ENCODE measurements at regions not wholly inside any gene's neighbourhood (a gene's known extent, or its start where the extent isn't known, plus 50 kb on each side); places are given as distances from the start of the nearest gene placed in this dataset.
"Not testable (repeated sequence)": the region's sequence is repeated elsewhere in the genome, so short reads cannot be mapped to it uniquely, and the experiment has no call there.

- intact Hi-C loops (cut with DNase I) = no loop called here
Measured at GRCh38 chr1:65538664-65539063, 118.2 kb downstream of the LEPR start.

DNA sequence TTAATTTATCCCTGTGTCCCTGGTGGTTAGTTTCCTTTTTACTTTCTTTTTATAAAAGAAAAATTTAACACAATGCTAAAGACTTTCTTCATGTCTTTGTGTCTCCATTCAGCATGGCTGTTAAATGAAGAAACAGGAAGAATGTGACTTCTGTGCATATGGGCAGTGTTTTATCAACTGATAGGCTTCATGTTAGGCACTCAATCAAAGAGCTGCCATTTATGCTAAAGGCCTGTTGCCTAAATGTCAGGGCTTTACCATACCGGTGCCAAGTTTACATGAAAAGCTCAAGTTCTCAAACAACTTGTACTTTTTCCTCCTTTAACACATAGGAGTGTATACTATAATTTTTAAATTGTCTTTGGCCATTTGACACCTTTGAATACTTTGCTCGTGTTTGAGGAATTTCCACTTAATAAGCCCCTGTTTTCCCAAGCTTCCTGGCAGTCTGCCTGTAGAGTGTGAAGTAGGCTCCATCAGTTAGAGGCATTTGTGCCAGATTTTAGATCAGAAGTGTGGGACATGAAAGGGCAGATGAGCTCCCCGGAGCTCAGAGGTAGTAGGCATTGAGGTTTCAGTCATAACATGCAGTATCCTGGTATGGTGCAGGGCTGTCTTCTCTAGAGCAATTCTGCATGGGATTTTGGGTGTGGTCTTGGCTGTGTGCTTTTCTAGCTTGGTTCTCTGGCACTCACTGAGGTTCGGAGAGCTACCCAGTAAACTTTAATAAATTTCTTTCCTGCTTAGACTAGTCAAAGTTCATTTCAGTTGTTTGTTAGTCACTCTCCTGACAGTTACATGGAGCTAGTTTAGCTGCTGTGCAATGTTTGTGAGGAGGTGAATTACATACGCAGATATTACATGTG is 119.0 kb downstream of the LEPR start:
- 62 to 66% methylated on average over 5 of the region's 5 CpGs for WGBS, 2 donors

More at GRCh38 chr1:65538664-65539063, 118.2 kb downstream of the LEPR start:
- WGBS, 2 donors = 61 to 63% methylated on average over 1 of the region's 1 CpG
- Histone ChIP-seq H3K9me3 (ENCODE audit: control insufficient read depth, low read length) (peaks cover 1% of the 10 kb centered on the region), H3K36me3 (ENCODE audit: control insufficient read depth in 1 of 2, insufficient read depth in 2 of 2, low read length in 1 of 2) (no peaks in the 10 kb centered on the region), H3K4me1 (ENCODE audit: control insufficient read depth in 1 of 2, insufficient read depth in 2 of 2, low read length in 2 of 2) (no peaks in the 10 kb centered on the region), H3K4me3 (ENCODE audit: low read length in 2 of 2) (no peak overlapping the region), H3K27me3 (ENCODE audit: control insufficient read depth in 1 of 2, insufficient read depth in 2 of 2, low read length in 1 of 2) (no peaks in the 10 kb centered on the region), H3K27ac (ENCODE audit: low read depth in 1 of 2, low read length in 2 of 2) (no peak overlapping the region)
- DNase-seq (no peak), ATAC-seq (ENCODE audit: low FRiP score) (no peak)

GRCh38 chr1:65541161-65541560 is 120.7 kb downstream of the LEPR start:
- H3K27me3 ChIP-seq (ENCODE audit: control insufficient read depth in 1 of 2, insufficient read depth in 2 of 2, low read length in 1 of 2) = no peaks in the 10 kb centered on the region
- no peak for ATAC-seq (ENCODE audit: low FRiP score)
- H3K9me3 ChIP-seq (ENCODE audit: control insufficient read depth, low read length) = peaks cover under 1% of the 10 kb centered on the region
- no peak overlapping the region for H3K4me3 ChIP-seq (ENCODE audit: low read length in 2 of 2)
- 85% methylated on average over 2 of the region's 2 CpGs for WGBS, 2 donors
- no peaks in the 10 kb centered on the region for H3K4me1 ChIP-seq (ENCODE audit: control insufficient read depth in 1 of 2, insufficient read depth in 2 of 2, low read length in 2 of 2)
- no peak overlapping the region for H3K27ac ChIP-seq (ENCODE audit: low read depth in 1 of 2, low read length in 2 of 2)
- intact Hi-C loops (cut with DNase I) = no loop called here
- H3K36me3 ChIP-seq (ENCODE audit: control insufficient read depth in 1 of 2, insufficient read depth in 2 of 2, low read length in 1 of 2) = no peaks in the 10 kb centered on the region
- DNase-seq = no peak

More for the DNA sequence above, 119.0 kb downstream of the LEPR start:
- no peaks in the 10 kb centered on the region for H3K27me3 ChIP-seq (ENCODE audit: control insufficient read depth in 1 of 2, insufficient read depth in 2 of 2, low read length in 1 of 2)
- intact Hi-C loops (cut with DNase I) = no loop called here
- H3K4me1 ChIP-seq (ENCODE audit: control insufficient read depth in 1 of 2, insufficient read depth in 2 of 2, low read length in 2 of 2) = no peaks in the 10 kb centered on the region
- DNase-seq (no peak), ATAC-seq (ENCODE audit: low FRiP score) (peak; percentile 19)
- H3K9me3 ChIP-seq (ENCODE audit: control insufficient read depth, low read length) = peaks cover 1% of the 10 kb centered on the region
- no peaks in the 10 kb centered on the region for H3K36me3 ChIP-seq (ENCODE audit: control insufficient read depth in 1 of 2, insufficient read depth in 2 of 2, low read length in 1 of 2)
- no peak overlapping the region for H3K27ac ChIP-seq (ENCODE audit: low read depth in 1 of 2, low read length in 2 of 2)
- no peak overlapping the region for H3K4me3 ChIP-seq (ENCODE audit: low read length in 2 of 2)

- no peak overlapping the region for H3K27ac ChIP-seq (ENCODE audit: low read depth in 1 of 2, low read length in 2 of 2)
- DNase-seq (no peak), ATAC-seq (ENCODE audit: low FRiP score) (no peak)
- no peaks in the 10 kb centered on the region for H3K9me3 ChIP-seq (ENCODE audit: control insufficient read depth, low read length)
- intact Hi-C loops (cut with DNase I) = no loop called here
- no peak overlapping the region for H3K4me3 ChIP-seq (ENCODE audit: low read length in 2 of 2)
- no peaks in the 10 kb centered on the region for H3K36me3 ChIP-seq (ENCODE audit: control insufficient read depth in 1 of 2, insufficient read depth in 2 of 2, low read length in 1 of 2)
- no peaks in the 10 kb centered on the region for H3K27me3 ChIP-seq (ENCODE audit: control insufficient read depth in 1 of 2, insufficient read depth in 2 of 2, low read length in 1 of 2)
- no peaks in the 10 kb centered on the region for H3K4me1 ChIP-seq (ENCODE audit: control insufficient read depth in 1 of 2, insufficient read depth in 2 of 2, low read length in 2 of 2)
Measured at GRCh38 chr1:65541865-65542264, 121.4 kb downstream of the LEPR start.

- ATAC-seq (ENCODE audit: low FRiP score); H3K27ac ChIP-seq (ENCODE audit: low read depth in 1 of 2, low read length in 2 of 2); H3K36me3 ChIP-seq (ENCODE audit: control insufficient read depth in 1 of 2, insufficient read depth in 2 of 2, low read length in 1 of 2); H3K4me1 ChIP-seq (ENCODE audit: control insufficient read depth in 1 of 2, insufficient read depth in 2 of 2, low read length in 2 of 2); H3K27me3 ChIP-seq (ENCODE audit: control insufficient read depth in 1 of 2, insufficient read depth in 2 of 2, low read length in 1 of 2); H3K4me3 ChIP-seq (ENCODE audit: low read length in 2 of 2); H3K9me3 ChIP-seq (ENCODE audit: control insufficient read depth, low read length); DNase-seq; intact Hi-C loops (cut with DNase I): not testable (repeated sequence)
- WGBS, 2 donors = 90 to 100% methylated on average over 1 of the region's 1 CpG
Measured at GRCh38 chr1:65542592-65542991, 122.1 kb downstream of the LEPR start.

DNA sequence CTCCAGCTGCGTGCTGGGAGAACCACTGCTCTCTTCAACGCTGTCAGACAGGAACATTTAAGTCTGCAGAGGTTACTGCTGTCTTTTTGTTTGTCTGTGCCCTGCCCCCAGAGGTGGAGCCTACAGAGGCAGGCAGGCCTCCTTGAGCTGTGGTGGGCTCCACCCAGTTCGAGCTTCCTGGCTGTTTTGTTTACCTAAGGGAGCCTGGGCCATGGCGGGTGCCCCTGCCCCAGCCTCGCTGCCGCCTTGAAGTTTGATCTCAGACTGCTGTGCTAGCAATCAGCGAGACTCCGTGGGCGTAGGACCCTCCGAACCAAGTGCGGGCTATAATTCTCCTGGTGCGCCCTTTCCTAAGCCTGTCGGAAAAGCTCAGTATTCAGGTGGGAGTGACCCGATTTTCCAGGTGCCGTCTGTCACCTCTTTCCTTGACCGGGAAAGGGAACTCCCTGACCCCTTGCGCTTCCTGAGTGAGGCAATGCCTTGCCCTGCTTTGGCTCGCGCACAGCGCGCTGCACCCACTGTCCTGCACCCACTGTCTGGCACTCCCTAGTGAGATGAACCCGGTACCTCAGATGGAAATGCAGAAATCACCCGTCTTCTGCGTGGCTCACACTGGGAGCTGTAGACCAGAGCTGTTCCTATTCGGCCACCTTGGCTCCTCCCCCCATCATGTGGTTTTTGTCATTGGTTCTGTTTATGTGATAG is 130.0 kb downstream of the LEPR start:
- DNase-seq; intact Hi-C loops (cut with DNase I); H3K4me1 ChIP-seq (ENCODE audit: control insufficient read depth in 1 of 2, insufficient read depth in 2 of 2, low read length in 2 of 2); H3K36me3 ChIP-seq (ENCODE audit: control insufficient read depth in 1 of 2, insufficient read depth in 2 of 2, low read length in 1 of 2); H3K4me3 ChIP-seq (ENCODE audit: low read length in 2 of 2); H3K9me3 ChIP-seq (ENCODE audit: control insufficient read depth, low read length); H3K27me3 ChIP-seq (ENCODE audit: control insufficient read depth in 1 of 2, insufficient read depth in 2 of 2, low read length in 1 of 2); H3K27ac ChIP-seq (ENCODE audit: low read depth in 1 of 2, low read length in 2 of 2); ATAC-seq (ENCODE audit: low FRiP score): not testable (repeated sequence)
- 36 to 51% methylated on average over 25 of the region's 25 CpGs for WGBS, 2 donors

DNA sequence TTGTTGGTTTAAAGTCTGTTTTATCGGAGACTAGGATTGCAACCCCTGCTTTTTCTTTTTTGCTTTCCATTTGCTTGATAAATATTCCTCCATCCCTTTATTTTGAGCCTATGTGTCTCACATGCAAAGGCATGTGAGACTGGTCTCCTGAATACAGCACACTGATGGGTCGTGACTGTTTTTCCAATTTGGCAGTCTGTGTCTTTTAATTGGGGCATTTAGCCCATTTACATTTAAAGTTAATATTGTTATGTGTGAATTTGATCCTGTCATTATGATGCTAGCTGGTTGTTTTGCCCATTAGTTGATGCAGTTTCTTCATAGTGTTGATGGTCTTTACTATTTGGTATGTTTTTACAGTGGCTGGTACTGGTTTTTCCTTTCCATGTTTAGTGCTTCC is 132.0 kb downstream of the LEPR start:
- intact Hi-C loops (cut with DNase I); H3K27me3 ChIP-seq (ENCODE audit: control insufficient read depth in 1 of 2, insufficient read depth in 2 of 2, low read length in 1 of 2); H3K36me3 ChIP-seq (ENCODE audit: control insufficient read depth in 1 of 2, insufficient read depth in 2 of 2, low read length in 1 of 2); ATAC-seq (ENCODE audit: low FRiP score); H3K27ac ChIP-seq (ENCODE audit: low read depth in 1 of 2, low read length in 2 of 2); H3K9me3 ChIP-seq (ENCODE audit: control insufficient read depth, low read length); DNase-seq; H3K4me1 ChIP-seq (ENCODE audit: control insufficient read depth in 1 of 2, insufficient read depth in 2 of 2, low read length in 2 of 2); H3K4me3 ChIP-seq (ENCODE audit: low read length in 2 of 2): not testable (repeated sequence)
- 85 to 91% methylated on average over 2 of the region's 2 CpGs for WGBS, 2 donors

DNA sequence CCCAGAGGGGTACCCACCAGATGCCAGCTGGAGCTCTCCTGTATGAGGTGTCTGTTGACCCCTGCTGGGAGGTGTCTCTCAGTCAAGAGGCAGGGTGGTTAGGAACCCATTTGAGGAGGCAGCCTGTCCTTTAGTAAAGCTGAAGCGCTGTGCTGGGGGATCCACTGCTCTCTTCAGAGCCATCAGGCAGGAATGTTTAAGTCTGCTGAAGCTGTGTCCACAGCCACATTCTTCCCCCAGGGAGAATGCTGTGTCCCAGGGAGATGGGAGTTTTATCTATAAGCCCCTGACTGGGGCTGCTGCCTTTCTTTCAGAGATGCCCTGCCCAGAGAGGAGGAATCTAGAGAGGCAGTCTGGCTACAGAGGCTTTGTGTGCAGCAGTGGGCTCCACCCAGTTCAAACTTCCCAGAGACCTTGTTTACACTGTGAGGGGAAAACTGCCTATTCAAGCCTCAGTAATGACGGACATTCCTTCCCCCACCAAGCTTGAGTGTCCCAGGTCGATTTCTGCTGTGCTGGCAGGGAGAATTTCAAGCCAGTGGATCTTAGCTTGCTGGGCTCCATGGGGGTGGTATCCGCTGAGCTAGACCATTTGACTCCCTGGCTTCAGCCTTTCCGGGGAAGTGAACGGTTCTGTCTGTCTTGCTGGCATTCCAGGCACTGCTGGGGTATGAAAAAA is 133.8 kb downstream of the LEPR start:
- WGBS, 2 donors = 50 to 59% methylated on average over 6 of the region's 6 CpGs
- not testable (repeated sequence) for ATAC-seq (ENCODE audit: low FRiP score)

More for the DNA sequence above, 133.8 kb downstream of the LEPR start:
- H3K4me1 ChIP-seq (ENCODE audit: control insufficient read depth in 1 of 2, insufficient read depth in 2 of 2, low read length in 2 of 2); H3K27ac ChIP-seq (ENCODE audit: low read depth in 1 of 2, low read length in 2 of 2); H3K27me3 ChIP-seq (ENCODE audit: control insufficient read depth in 1 of 2, insufficient read depth in 2 of 2, low read length in 1 of 2); H3K36me3 ChIP-seq (ENCODE audit: control insufficient read depth in 1 of 2, insufficient read depth in 2 of 2, low read length in 1 of 2); H3K9me3 ChIP-seq (ENCODE audit: control insufficient read depth, low read length); DNase-seq; H3K4me3 ChIP-seq (ENCODE audit: low read length in 2 of 2); intact Hi-C loops (cut with DNase I): not testable (repeated sequence)
